GM12872 (cell line): ENCODE measurements at regions not wholly inside any gene's neighbourhood (a gene's known extent, or its start where the extent isn't known, plus 50 kb on each side); places are given as distances from the start of the nearest gene placed in this dataset.

Experiments used
- CTCF ChIP-seq: IDR thresholded peaks from 3 replicates; pipeline ENCODE4 v1.5.1; 2011; ENCODE audit warnings: low read depth, mild to moderate bottlenecking, low read length, moderate library complexity; ENCODE audit not compliant: insufficient read depth

- TF ChIP-seq CTCF = no peak
Measured at GRCh38 chr5:38681966-38682365, 125.5 kb upstream of the LIFR start.

- TF ChIP-seq CTCF = no peak
Measured at GRCh38 chr5:38686658-38687057, 130.2 kb upstream of the LIFR start.

- TF ChIP-seq CTCF = no peak
Measured at GRCh38 chr5:38692346-38692745, 135.9 kb upstream of the LIFR start.

- no peak for TF ChIP-seq CTCF
Measured at GRCh38 chr5:38692781-38693527, 136.5 kb upstream of the LIFR start.

- TF ChIP-seq CTCF = no peak
Measured at GRCh38 chr5:38695021-38695958, 138.8 kb upstream of the LIFR start.

GRCh38 chr5:38697013-38697412 is 140.6 kb upstream of the LIFR start:
- TF ChIP-seq CTCF = no peak

GRCh38 chr5:38706376-38706775 is 139.4 kb upstream of the OSMR start:
- TF ChIP-seq CTCF = no peak
